Activated naive CD8-positive, alpha-beta T cell treated with anti-CD3 and anti-CD28 coated beads, Interleukin-2, amount 10 ng/mL, durations not matched to agents 7 days and 5 days (primary cell): ENCODE measurements at regions not wholly inside any gene's neighbourhood (a gene's known extent, or its start where the extent isn't known, plus 50 kb on each side); places are given as distances from the start of the nearest gene placed in this dataset.

Source experiments
- ATAC-seq: fragments of 150-1000 bp; cut with Tn5 transposase; one replicate; pipeline ENCODE4 v1.10.0; 2021; ENCODE audit warnings: low read depth, moderate library complexity
- POLR2A ChIA-PET: fragments of 350-600 bp; sonication (Branson Sonifier 250); formaldehyde crosslinking; loops from one replicate; lab custom pipeline; 2021; ENCODE audit warnings: antibody characterized with exemption; lab: Charles Lee
- DNase-seq: peaks from one replicate; pipeline ENCODE4 v3.0.0; 2021
- H3K27ac Mint-ChIP-seq: one replicate; pipeline ENCODE4 v1.8.0; 2022; ENCODE audit warnings: mild to moderate bottlenecking, mixed read lengths
- H3K27me3 Mint-ChIP-seq: one replicate; pipeline ENCODE4 v1.8.0; 2022; ENCODE audit warnings: mild to moderate bottlenecking, moderate library complexity, mixed read lengths
- H3K36me3 Mint-ChIP-seq: one replicate; pipeline ENCODE4 v1.8.0; 2021; ENCODE audit warnings: mild to moderate bottlenecking, mixed read lengths
- H3K4me1 Mint-ChIP-seq: one replicate; pipeline ENCODE4 v1.8.0; 2021; ENCODE audit warnings: mixed read lengths
- H3K4me3 Mint-ChIP-seq: one replicate; pipeline ENCODE4 v1.8.0; 2022; ENCODE audit warnings: mild to moderate bottlenecking, moderate library complexity, mixed read lengths
- H3K9me3 Mint-ChIP-seq: one replicate; pipeline ENCODE4 v1.8.0; 2021; ENCODE audit warnings: mixed read lengths

DNA sequence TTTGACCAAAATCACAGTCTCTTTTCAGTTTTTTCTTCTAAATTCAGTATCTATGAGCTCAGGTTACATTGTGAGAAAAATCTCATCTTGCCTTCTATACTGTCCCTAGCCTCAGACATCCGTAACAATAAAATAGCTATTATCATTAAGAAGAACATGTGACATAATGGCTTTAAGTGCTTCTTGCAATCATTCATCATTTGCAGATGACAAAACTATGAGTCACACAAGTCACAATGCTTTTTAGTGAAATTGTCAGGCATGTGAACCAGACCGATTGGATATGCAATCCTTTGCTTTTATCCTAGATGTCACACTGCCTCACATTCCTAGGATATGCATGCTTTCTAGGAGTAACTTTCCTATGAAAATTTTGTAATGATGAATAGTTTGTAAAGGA lies 313.1 kb downstream of the SLC6A15 start:
- Mint-ChIP-seq H3K9me3 (no peaks in the 10 kb centered on the region), H3K27me3 (no peaks in the 10 kb centered on the region), H3K4me3 (no peak overlapping the region), H3K36me3 (no peaks in the 10 kb centered on the region), H3K27ac (no peak overlapping the region), H3K4me1 (no peaks in the 10 kb centered on the region)
- POLR2A ChIA-PET = no interaction called here
- no peak for DNase-seq
- no peak for ATAC-seq

- no peaks in the 10 kb centered on the region for H3K4me1 Mint-ChIP-seq
- POLR2A ChIA-PET = no interaction called here
- H3K9me3 Mint-ChIP-seq = peaks cover 1% of the 10 kb centered on the region
- H3K36me3 Mint-ChIP-seq = no peaks in the 10 kb centered on the region
- H3K4me3 Mint-ChIP-seq = no peak overlapping the region
- no peak for ATAC-seq
- H3K27me3 Mint-ChIP-seq = no peaks in the 10 kb centered on the region
- no peak overlapping the region for H3K27ac Mint-ChIP-seq
- no peak for DNase-seq
These were observed 316.3 kb downstream of the SLC6A15 start for GRCh38 chr12:84596266-84596665.

- Mint-ChIP-seq H3K27ac (no peak overlapping the region), H3K36me3 (no peaks in the 10 kb centered on the region), H3K9me3 (peaks cover 1% of the 10 kb centered on the region), H3K27me3 (no peaks in the 10 kb centered on the region), H3K4me1 (no peaks in the 10 kb centered on the region), H3K4me3 (no peak overlapping the region)
- DNase-seq (no peak), ATAC-seq (no peak)
- POLR2A ChIA-PET = no interaction called here
These were observed 318.4 kb downstream of the SLC6A15 start for GRCh38 chr12:84594157-84594556.

DNA sequence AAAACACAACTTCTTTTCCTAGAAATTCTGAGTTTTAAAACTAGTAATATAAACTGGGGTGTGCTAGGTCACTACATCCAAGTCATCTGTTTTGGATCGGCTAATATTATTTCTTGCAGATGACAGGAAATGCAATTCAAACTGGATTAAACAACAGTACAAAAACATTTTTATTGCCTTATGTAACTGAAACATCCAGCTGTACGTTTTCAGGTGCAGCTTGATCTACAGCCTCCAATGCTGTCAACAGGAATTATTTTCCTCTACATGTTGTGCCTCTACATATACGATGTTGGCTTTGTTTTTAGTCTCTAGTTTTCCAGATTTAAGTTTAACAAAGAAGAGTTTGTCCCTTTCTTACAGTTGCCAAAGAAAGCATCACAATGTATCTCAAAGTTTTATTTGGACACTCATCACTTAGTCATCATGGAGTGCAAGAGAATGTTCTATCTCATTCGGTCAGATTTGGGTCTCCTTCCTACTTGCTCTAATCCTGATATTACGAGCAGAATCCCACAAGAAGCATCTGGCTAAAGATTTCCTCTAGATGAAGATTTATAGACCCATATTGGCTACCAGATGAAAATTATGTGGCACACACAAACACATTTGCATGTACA lies 326.7 kb downstream of the SLC6A15 start:
- Mint-ChIP-seq H3K27ac (no peak overlapping the region), H3K9me3 (no peaks in the 10 kb centered on the region), H3K27me3 (no peaks in the 10 kb centered on the region), H3K36me3 (no peaks in the 10 kb centered on the region), H3K4me1 (no peaks in the 10 kb centered on the region), H3K4me3 (no peak overlapping the region)
- DNase-seq = no peak
- no peak for ATAC-seq
- POLR2A ChIA-PET = no interaction called here

DNA sequence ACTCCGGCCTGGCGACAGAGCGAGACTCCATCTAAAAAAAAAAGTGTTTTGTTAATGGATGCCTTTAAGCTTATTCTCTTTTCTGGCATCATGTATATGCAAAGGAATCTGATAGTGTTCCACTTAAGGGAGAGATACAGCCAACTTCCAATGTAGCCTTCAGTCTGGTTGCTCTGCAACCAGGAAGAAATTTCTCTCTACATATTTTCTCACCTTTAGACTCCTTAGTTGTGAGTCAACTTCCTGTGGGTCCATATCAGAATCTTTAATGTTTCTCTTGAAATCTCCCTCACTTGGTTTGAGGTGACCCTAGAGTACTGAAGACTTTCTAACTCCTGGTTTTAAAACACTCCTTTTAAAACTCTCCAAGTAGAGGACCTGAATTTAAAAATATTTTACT lies 340.4 kb downstream of the SLC6A15 start:
- no peak overlapping the region for H3K4me3 Mint-ChIP-seq
- H3K27me3 Mint-ChIP-seq = no peaks in the 10 kb centered on the region
- peaks cover 3% of the 10 kb centered on the region for H3K9me3 Mint-ChIP-seq
- POLR2A ChIA-PET = no interaction called here
- ATAC-seq (no peak), DNase-seq (no peak)
- H3K36me3 Mint-ChIP-seq = no peaks in the 10 kb centered on the region
- no peak overlapping the region for H3K27ac Mint-ChIP-seq
- no peaks in the 10 kb centered on the region for H3K4me1 Mint-ChIP-seq

GRCh38 chr12:84562331-84562730 lies 350.3 kb downstream of the SLC6A15 start:
- H3K36me3 Mint-ChIP-seq = no peaks in the 10 kb centered on the region
- POLR2A ChIA-PET = no interaction called here
- H3K4me1 Mint-ChIP-seq = no peaks in the 10 kb centered on the region
- DNase-seq = no peak
- H3K9me3 Mint-ChIP-seq = no peaks in the 10 kb centered on the region
- H3K4me3 Mint-ChIP-seq = no peak overlapping the region
- no peaks in the 10 kb centered on the region for H3K27me3 Mint-ChIP-seq
- no peak overlapping the region for H3K27ac Mint-ChIP-seq
- ATAC-seq = no peak

DNA sequence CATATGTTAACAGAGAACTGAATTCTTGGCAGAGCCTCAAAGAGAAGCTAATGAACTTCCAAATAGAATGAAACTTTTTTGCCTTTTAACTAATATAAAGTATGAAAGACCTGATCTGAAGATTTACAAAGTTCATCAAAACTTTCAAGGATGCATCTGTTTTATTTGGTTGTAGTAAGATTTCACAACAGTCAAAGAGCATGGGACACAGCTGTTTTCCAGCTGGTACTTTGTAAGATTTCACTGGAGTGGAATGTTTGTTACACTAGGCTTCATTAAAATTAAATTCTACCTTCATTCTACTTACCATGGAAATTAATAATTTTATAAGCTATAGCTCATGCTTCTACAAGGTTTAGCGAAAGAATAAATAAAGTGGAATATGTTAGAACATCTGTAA lies 351.2 kb downstream of the SLC6A15 start:
- H3K4me1 Mint-ChIP-seq = no peaks in the 10 kb centered on the region
- H3K4me3 Mint-ChIP-seq = no peak overlapping the region
- H3K9me3 Mint-ChIP-seq = no peaks in the 10 kb centered on the region
- H3K27me3 Mint-ChIP-seq = no peaks in the 10 kb centered on the region
- POLR2A ChIA-PET = no interaction called here
- no peak overlapping the region for H3K27ac Mint-ChIP-seq
- DNase-seq (no peak), ATAC-seq (no peak)
- no peaks in the 10 kb centered on the region for H3K36me3 Mint-ChIP-seq

GRCh38 chr12:84554199-84554723 lies 358.3 kb downstream of the SLC6A15 start:
- Mint-ChIP-seq H3K4me3 (no peak overlapping the region), H3K9me3 (no peaks in the 10 kb centered on the region), H3K27ac (no peak overlapping the region), H3K36me3 (no peaks in the 10 kb centered on the region), H3K27me3 (no peaks in the 10 kb centered on the region), H3K4me1 (no peaks in the 10 kb centered on the region)
- DNase-seq = no peak
- POLR2A ChIA-PET = no interaction called here
- no peak for ATAC-seq

- Mint-ChIP-seq H3K4me3 (no peak overlapping the region), H3K9me3 (no peaks in the 10 kb centered on the region), H3K4me1 (no peaks in the 10 kb centered on the region), H3K27ac (no peak overlapping the region), H3K36me3 (no peaks in the 10 kb centered on the region), H3K27me3 (no peaks in the 10 kb centered on the region)
- DNase-seq = no peak
- POLR2A ChIA-PET = no interaction called here
- ATAC-seq = no peak
These were observed 359.1 kb downstream of the SLC6A15 start for GRCh38 chr12:84553331-84554117.

DNA sequence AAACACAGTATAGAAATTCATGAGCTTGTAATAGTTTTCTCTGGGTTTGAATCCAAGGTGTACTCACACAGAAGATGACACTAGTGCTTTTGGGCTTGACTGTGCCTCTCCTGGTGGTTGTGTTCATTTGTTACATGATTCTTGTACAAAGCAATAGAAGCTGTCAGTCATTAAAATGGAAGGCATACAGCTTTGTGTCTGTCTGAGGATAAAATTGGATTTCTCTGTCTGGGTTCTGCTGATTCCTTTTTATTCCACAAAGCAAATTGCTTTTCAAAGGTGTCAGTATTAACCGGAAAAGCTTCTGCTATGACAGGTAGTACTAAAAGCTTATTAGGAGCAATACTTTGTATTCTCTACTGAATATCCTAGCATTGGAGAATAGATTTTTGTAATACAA lies 361.2 kb downstream of the SLC6A15 start:
- Mint-ChIP-seq H3K4me1 (no peaks in the 10 kb centered on the region), H3K27ac (no peak overlapping the region), H3K9me3 (no peaks in the 10 kb centered on the region), H3K4me3 (no peak overlapping the region), H3K27me3 (no peaks in the 10 kb centered on the region), H3K36me3 (no peaks in the 10 kb centered on the region)
- ATAC-seq (no peak), DNase-seq (no peak)
- POLR2A ChIA-PET = no interaction called here

DNA sequence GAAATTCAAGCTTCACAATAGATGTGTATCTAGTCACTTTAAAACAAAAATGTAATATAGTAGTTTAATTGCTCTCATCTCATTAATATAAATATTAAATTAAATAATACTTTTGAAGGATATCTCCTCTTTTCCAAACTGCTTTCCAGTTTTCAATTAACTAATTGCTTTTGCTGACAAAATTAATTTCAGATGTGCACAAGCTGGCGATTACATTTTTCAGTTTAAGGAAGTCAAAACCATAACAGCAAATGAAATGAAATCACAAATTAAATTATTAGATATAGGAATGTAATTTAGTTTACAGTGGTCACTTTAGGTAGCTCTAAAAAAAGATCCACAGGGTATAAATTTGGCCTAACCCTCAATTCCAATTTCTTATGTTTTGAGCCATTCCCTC lies 362.1 kb downstream of the SLC6A15 start:
- H3K4me1 Mint-ChIP-seq = no peaks in the 10 kb centered on the region
- POLR2A ChIA-PET = no interaction called here
- ATAC-seq (no peak), DNase-seq (no peak)
- no peaks in the 10 kb centered on the region for H3K27me3 Mint-ChIP-seq
- H3K27ac Mint-ChIP-seq = no peak overlapping the region
- H3K36me3 Mint-ChIP-seq = no peaks in the 10 kb centered on the region
- H3K9me3 Mint-ChIP-seq = no peaks in the 10 kb centered on the region
- no peak overlapping the region for H3K4me3 Mint-ChIP-seq

DNA sequence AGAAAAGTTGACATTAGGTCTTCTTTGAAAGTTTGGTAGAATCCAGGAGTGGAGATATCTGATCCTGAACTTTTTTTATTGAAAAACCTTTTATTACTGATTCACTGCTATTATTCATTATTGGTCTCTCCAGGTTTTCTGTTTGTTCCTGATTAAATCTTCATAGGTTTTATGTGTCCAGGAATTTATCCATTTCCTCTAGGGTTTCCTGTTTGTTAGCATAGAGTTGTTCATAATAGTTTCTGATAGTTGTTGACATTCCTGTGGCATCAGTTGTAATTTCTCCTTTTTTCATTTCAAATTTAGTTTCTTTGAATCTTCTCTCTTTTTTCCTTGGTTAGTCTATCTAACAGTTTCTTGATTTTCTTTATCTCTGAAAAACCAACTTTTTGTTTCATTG lies 370.3 kb downstream of the SLC6A15 start:
- H3K4me1 Mint-ChIP-seq = no peaks in the 10 kb centered on the region
- H3K36me3 Mint-ChIP-seq = no peaks in the 10 kb centered on the region
- H3K4me3 Mint-ChIP-seq = no peak overlapping the region
- ATAC-seq (no peak), DNase-seq (no peak)
- POLR2A ChIA-PET = no interaction called here
- no peak overlapping the region for H3K27ac Mint-ChIP-seq
- H3K9me3 Mint-ChIP-seq = peaks cover 5% of the 10 kb centered on the region
- H3K27me3 Mint-ChIP-seq = no peaks in the 10 kb centered on the region

GRCh38 chr12:84537666-84538065 lies 374.9 kb downstream of the SLC6A15 start:
- H3K9me3 Mint-ChIP-seq = peaks cover 5% of the 10 kb centered on the region
- H3K27ac Mint-ChIP-seq = no peak overlapping the region
- no peaks in the 10 kb centered on the region for H3K4me1 Mint-ChIP-seq
- H3K4me3 Mint-ChIP-seq = no peak overlapping the region
- no peaks in the 10 kb centered on the region for H3K36me3 Mint-ChIP-seq
- ATAC-seq = no peak
- POLR2A ChIA-PET = no interaction called here
- DNase-seq = no peak
- no peaks in the 10 kb centered on the region for H3K27me3 Mint-ChIP-seq

GRCh38 chr12:84512751-84513150 lies 399.8 kb downstream of the SLC6A15 start:
- no peak overlapping the region for H3K4me3 Mint-ChIP-seq
- H3K27me3 Mint-ChIP-seq = no peaks in the 10 kb centered on the region
- no peaks in the 10 kb centered on the region for H3K36me3 Mint-ChIP-seq
- no peaks in the 10 kb centered on the region for H3K4me1 Mint-ChIP-seq
- H3K27ac Mint-ChIP-seq = no peak overlapping the region
- DNase-seq (no peak), ATAC-seq (no peak)
- POLR2A ChIA-PET = no interaction called here
- H3K9me3 Mint-ChIP-seq = no peaks in the 10 kb centered on the region
